ENCODE measurements at regions not wholly inside any gene's neighbourhood (a gene's known extent, or its start where the extent isn't known, plus 50 kb on each side); places are given as distances from the start of the nearest gene placed in this dataset.

DNA sequence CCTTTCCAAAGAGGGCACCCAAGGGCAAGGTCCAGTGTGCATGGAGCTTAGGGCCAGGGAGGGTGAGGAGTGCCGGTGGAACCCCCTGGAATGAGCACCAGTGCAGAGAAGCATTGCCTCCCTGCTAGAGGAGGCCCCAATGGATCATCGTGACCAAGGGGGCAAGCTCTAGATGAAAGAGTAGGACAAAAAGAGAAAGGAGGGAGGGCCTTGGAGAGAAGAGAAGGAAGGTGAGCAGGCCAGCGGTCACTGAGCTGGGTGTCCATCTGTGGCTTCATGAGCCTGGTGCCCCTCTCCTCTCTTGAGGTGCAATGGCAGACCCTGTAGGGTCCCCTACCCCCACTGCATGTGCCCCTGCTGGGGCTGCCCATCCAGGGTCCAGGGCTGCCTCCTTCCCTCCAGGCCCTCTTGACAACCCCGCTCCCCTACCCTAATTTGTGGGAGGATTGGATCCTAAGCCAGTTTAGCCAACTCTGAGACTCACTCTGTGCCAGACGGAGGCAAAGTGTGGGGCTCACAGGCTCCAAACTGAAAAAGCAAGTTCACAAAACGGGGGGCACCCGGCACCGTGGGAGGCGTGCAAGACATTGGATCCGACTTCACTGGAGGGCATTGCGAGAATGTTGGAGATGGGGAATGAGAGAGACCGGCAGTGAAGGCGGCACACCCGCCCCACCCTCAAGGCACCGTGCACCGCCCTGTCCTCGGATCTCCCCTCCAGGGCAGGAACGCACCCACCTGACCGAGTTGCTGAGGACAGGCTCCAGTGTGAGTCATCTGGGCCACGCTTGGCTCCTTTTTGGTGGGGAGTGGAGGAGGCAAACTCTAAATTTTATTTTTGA is 207.5 kb downstream of the KIF26A start:
- H3K4me1 ChIP-seq (replicated peaks) = peaks cover 14% of the 10 kb centered on the region
- TF ChIP-seq POLR2AphosphoS5 (IDR thresholded peaks at IDR 0.05) (no peak), POLR2A (IDR thresholded peaks at IDR 0.05) (no peak)
- TF ChIP-seq, protein P1, sequence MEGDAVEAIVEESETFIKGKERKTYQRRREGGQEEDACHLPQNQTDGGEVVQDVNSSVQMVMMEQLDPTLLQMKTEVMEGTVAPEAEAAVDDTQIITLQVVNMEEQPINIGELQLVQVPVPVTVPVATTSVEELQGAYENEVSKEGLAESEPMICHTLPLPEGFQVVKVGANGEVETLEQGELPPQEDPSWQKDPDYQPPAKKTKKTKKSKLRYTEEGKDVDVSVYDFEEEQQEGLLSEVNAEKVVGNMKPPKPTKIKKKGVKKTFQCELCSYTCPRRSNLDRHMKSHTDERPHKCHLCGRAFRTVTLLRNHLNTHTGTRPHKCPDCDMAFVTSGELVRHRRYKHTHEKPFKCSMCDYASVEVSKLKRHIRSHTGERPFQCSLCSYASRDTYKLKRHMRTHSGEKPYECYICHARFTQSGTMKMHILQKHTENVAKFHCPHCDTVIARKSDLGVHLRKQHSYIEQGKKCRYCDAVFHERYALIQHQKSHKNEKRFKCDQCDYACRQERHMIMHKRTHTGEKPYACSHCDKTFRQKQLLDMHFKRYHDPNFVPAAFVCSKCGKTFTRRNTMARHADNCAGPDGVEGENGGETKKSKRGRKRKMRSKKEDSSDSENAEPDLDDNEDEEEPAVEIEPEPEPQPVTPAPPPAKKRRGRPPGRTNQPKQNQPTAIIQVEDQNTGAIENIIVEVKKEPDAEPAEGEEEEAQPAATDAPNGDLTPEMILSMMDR (IDR thresholded peaks at IDR 0.05) = no peak
- H3K36me3 ChIP-seq = no peaks in the 10 kb centered on the region
- 64% methylated on average over 20 of the region's 20 CpGs for WGBS
- H3K27ac ChIP-seq = no peak overlapping the region
- H3K9me3 ChIP-seq = no peaks in the 10 kb centered on the region
- intact Hi-C loops (cut with DNase I) = no loop called here
- H3K27me3 ChIP-seq (replicated peaks; ENCODE audit: insufficient read depth) = no peaks in the 10 kb centered on the region
- no peak overlapping the region for H3K4me3 ChIP-seq
- DNase-seq (ENCODE audit: low spot score) = no peak

DNA sequence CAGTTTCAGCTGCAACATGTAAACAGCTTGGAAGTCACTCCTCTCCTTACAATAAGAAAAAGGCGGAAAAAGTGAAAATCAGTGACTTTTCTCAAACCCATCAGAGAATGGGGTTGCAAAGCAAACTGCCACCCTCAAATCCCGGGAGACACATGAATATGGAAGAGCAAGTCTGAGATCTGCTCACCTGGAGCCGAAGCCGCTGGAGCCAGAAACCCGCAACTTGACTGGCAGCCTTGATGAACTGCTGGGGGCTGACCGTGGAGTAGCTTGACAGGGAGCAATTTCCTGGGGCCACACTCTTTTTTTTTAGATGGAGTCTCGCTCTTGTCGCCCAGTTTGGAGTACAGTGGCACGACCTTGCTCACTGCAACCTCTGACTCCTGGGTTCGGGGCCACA is 208.2 kb downstream of the KIF26A start:
- WGBS = 77% methylated on average over 10 of the region's 10 CpGs
- peaks cover 14% of the 10 kb centered on the region for H3K4me1 ChIP-seq (replicated peaks)

DNA sequence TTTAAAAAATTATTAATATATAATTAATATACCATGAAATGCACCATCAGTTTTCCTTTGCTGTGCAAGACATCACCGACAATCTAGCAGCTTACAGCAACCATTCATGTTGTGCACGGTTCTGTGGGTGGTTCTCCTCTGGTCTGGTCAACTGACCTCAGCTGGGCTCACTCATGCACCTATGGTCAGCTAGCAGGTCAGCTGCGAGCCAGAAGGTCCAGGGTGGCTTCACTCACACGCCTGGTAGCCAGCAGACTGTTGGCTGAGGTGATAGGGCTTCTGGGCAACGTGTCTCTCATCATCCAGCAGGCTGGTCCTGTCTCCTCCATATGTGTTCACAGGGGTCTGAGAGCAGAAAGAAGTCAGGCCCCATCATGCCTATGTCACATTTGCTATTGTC is 210.4 kb downstream of the KIF26A start:
- 83% methylated on average over 5 of the region's 5 CpGs for WGBS
- Histone ChIP-seq H3K4me1 (replicated peaks) (peaks cover 9% of the 10 kb centered on the region), H3K9me3 (no peaks in the 10 kb centered on the region), H3K36me3 (no peaks in the 10 kb centered on the region), H3K27me3 (replicated peaks; ENCODE audit: insufficient read depth) (peaks cover under 1% of the 10 kb centered on the region), H3K4me3 (no peak overlapping the region), H3K27ac (no peak overlapping the region)
- no peak for TF ChIP-seq POLR2AphosphoS5 (IDR thresholded peaks at IDR 0.05)
- TF ChIP-seq, protein P1 (IDR thresholded peaks at IDR 0.05) = no peak
- no peak for TF ChIP-seq POLR2A (IDR thresholded peaks at IDR 0.05)
- intact Hi-C loops (cut with DNase I) = no loop called here
- DNase-seq (ENCODE audit: low spot score) = no peak

More for the DNA sequence above, 208.2 kb downstream of the KIF26A start:
- Histone ChIP-seq H3K36me3 (no peaks in the 10 kb centered on the region), H3K27me3 (replicated peaks; ENCODE audit: insufficient read depth) (no peaks in the 10 kb centered on the region), H3K27ac (no peak overlapping the region), H3K9me3 (no peaks in the 10 kb centered on the region), H3K4me3 (no peak overlapping the region)
- intact Hi-C loops (cut with DNase I) = no loop called here
- TF ChIP-seq POLR2AphosphoS5 (IDR thresholded peaks at IDR 0.05) (no peak), POLR2A (IDR thresholded peaks at IDR 0.05) (no peak)
- TF ChIP-seq, protein P1 (IDR thresholded peaks at IDR 0.05) = no peak
- DNase-seq (ENCODE audit: low spot score) = no peak

DNA sequence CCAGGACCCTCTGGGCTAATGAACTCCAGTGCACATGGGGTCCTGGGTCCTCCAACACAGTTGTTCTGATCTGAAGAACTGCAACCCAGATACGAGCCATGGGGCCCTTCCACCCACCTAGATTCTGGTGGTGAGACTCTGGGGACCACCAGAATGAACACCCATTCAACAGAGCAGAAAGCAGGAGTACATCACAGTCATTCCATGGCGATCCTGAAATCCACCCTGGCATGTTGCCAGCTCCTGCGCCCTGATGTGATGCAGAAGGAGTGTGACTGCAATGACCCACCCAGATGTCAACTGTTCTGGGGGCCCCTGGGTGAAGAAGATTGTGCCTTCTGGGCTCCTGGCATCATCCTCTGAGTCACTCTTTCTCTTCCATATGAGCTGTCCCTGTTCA is 211.6 kb downstream of the KIF26A start:
- H3K9me3 ChIP-seq = no peaks in the 10 kb centered on the region
- no peak for DNase-seq (ENCODE audit: low spot score)
- intact Hi-C loops (cut with DNase I) = no loop called here
- no peak overlapping the region for H3K27ac ChIP-seq
- H3K27me3 ChIP-seq (replicated peaks; ENCODE audit: insufficient read depth) = peaks cover 5% of the 10 kb centered on the region
- H3K4me1 ChIP-seq (replicated peaks) = peaks cover 5% of the 10 kb centered on the region
- TF ChIP-seq POLR2A (IDR thresholded peaks at IDR 0.05) (no peak), POLR2AphosphoS5 (IDR thresholded peaks at IDR 0.05) (no peak)
- TF ChIP-seq, protein P1 (IDR thresholded peaks at IDR 0.05) = no peak
- no peaks in the 10 kb centered on the region for H3K36me3 ChIP-seq
- no peak overlapping the region for H3K4me3 ChIP-seq
- WGBS = 64% methylated on average over 3 of the region's 3 CpGs
